ENCODE measurements at regions not wholly inside any gene's neighbourhood (a gene's known extent, or its start where the extent isn't known, plus 50 kb on each side); places are given as distances from the start of the nearest gene placed in this dataset.

- no peak for DNase-seq
- no peak for TF ChIP-seq CTCF (conservative IDR thresholded peaks at IDR 0.05)
- no peak overlapping the region for H3K56ac ChIP-seq (ENCODE audit: insufficient read length, low read depth, low read length)
- H3K23ac ChIP-seq (ENCODE audit: insufficient read length, low read depth, low read length), result no peak overlapping the region
- no peaks in the 10 kb centered on the region for H3K23me2 ChIP-seq (ENCODE audit: insufficient read length, low read depth, low read length, poor library complexity, severe bottlenecking)
- WGBS (ENCODE audit: extremely low coverage, insufficient read length, low lambda C conversion rate), result no CpG with 5 or more reads among the region's 1 CpG
- H3K4me1 Mint-ChIP-seq, result no peaks in the 10 kb centered on the region
- no peak overlapping the region for H3K14ac ChIP-seq (ENCODE audit: insufficient read depth, low read length)
- H2BK5ac ChIP-seq (ENCODE audit: insufficient read length, low read length), result no peak overlapping the region
- H2BK20ac ChIP-seq (ENCODE audit: low read depth, low read length, poor library complexity, severe bottlenecking), result no peak overlapping the region
- H3K9me3 ChIP-seq (ENCODE audit: control insufficient read depth, low read depth, low read length), result peaks cover 4% of the 10 kb centered on the region
- no peak overlapping the region for H3K4ac ChIP-seq (ENCODE audit: low read depth, low read length)
- H3K4me3 Mint-ChIP-seq, result no peak overlapping the region
- H3K9me3 Mint-ChIP-seq, result peaks cover 23 to 28% of the 10 kb centered on the region in 2 experiments
- H2BK12ac ChIP-seq (ENCODE audit: insufficient read length, low read depth, low read length), result no peak overlapping the region
- H2BK120ac ChIP-seq (ENCODE audit: low read depth, low read length, poor library complexity, severe bottlenecking), result no peak overlapping the region
- no peak overlapping the region for H2AFZ ChIP-seq (ENCODE audit: low read length)
- no peaks in the 10 kb centered on the region; the same call in 1 of the 2 replicates for H3K27me3 Mint-ChIP-seq (ENCODE audit: low read depth)
- no peak overlapping the region for H4K8ac ChIP-seq (replicated peaks; ENCODE audit: insufficient read length, low read depth, low read length)
- H3K79me2 ChIP-seq (ENCODE audit: insufficient read depth, low read length), result no peaks in the 10 kb centered on the region
- H3K18ac ChIP-seq (ENCODE audit: insufficient read length, low read depth, low read length), result no peak overlapping the region
- no peak overlapping the region for H4K91ac ChIP-seq (ENCODE audit: insufficient read length, low read depth, low read length)
- no peak overlapping the region for H3K4me2 ChIP-seq (ENCODE audit: insufficient read depth, insufficient read length, low read length)
- H2AK5ac ChIP-seq (ENCODE audit: insufficient read length, low read length), result no peak overlapping the region
- H4K5ac ChIP-seq (ENCODE audit: insufficient read length, low read depth, low read length), result no peak overlapping the region
- H3K27me3 ChIP-seq (ENCODE audit: insufficient read depth, low read length), result no peaks in the 10 kb centered on the region
- no peak overlapping the region for H3K27ac Mint-ChIP-seq
- no peaks in the 10 kb centered on the region for H3K4me1 ChIP-seq (ENCODE audit: insufficient read depth, low read length)
- no peak overlapping the region for H3T11ph ChIP-seq (ENCODE audit: low read length)
- peaks cover 12 to 23% (median 22%) of the 10 kb centered on the region in 3 experiments for H3K36me3 Mint-ChIP-seq (ENCODE audit: insufficient read depth in 1 of 3, low read depth in 3 of 3)
- no peaks in the 10 kb centered on the region for H3K79me1 ChIP-seq (ENCODE audit: insufficient read depth, low read depth, low read length, poor library complexity, severe bottlenecking)
- H2BK15ac ChIP-seq (ENCODE audit: low read depth, low read length), result no peak overlapping the region
- H3K9ac ChIP-seq (ENCODE audit: extremely low read depth, insufficient read length, low read length), result no peak overlapping the region
- no peak overlapping the region for H3K27ac ChIP-seq (ENCODE audit: insufficient read length, low read depth, low read length)
- H4K20me1 ChIP-seq (ENCODE audit: control insufficient read depth, insufficient read depth, insufficient read length), result no peaks in the 10 kb centered on the region
Observed at GRCh38 chr6:165163519-165163918, 145.9 kb downstream of the C6orf118 start.

Measured in H9 (cell line).